ENCODE measurements at regions not wholly inside any gene's neighbourhood (a gene's known extent, or its start where the extent isn't known, plus 50 kb on each side); places are given as distances from the start of the nearest gene placed in this dataset.
A peak's percentile ranks its signal among the peaks of the same experiment; 100 is the strongest.

DNA sequence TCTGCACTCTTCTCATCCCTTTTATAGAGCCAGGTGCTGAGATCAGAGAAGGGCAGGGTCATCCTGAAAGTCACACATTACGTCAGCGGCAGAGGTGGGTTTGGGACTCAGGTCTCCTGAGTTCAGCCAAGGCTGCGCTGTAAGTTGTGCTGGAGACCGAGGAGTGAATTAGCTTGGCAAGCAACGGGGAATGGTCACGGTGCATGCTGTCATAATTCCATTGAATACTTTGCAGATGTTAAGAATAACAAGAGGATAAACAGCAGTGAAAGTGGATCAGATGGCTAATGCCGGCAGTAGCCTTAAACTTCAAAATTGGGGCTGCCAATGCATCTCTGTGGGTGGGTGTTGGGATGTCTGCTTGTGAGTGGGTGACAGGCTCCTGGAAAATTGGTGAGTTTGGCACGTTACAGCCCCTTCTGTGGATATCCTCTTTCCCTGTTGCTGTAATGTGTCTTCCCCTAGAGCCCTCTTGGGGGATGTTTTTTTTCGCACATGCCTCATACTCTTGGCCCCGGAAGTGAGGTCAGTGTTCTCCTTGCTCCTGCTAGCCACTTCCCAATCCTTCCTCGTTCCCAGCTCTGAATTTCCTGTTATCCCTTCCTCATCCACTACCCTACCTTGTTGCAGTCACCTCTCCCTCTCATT, 287.1 kb upstream of the SRRM4 start:
- no peak for DNase-seq (ENCODE audit: low read depth, low spot score)

- DNase-seq (ENCODE audit: low read depth, low spot score) = no peak
These were observed 276.7 kb upstream of the SRRM4 start for GRCh38 chr12:118704527-118705241.

- DNase-seq (ENCODE audit: low read depth, low spot score) = no peak
These were observed 274.9 kb upstream of the SRRM4 start for GRCh38 chr12:118706437-118706836.

GRCh38 chr12:118709946-118710345, 271.4 kb upstream of the SRRM4 start:
- no peak for DNase-seq (ENCODE audit: low read depth, low spot score)

GRCh38 chr12:118711185-118711584, 270.2 kb upstream of the SRRM4 start:
- no peak for DNase-seq (ENCODE audit: low read depth, low spot score)

- peak; percentile 1 for DNase-seq (ENCODE audit: low read depth, low spot score)
These were observed 267.3 kb upstream of the SRRM4 start for GRCh38 chr12:118714051-118714460.

- DNase-seq (ENCODE audit: low read depth, low spot score) = no peak
These were observed 266.8 kb upstream of the SRRM4 start for GRCh38 chr12:118714500-118714899.

GRCh38 chr12:118715647-118716046, 265.7 kb upstream of the SRRM4 start:
- DNase-seq (ENCODE audit: low read depth, low spot score) = no peak

DNA sequence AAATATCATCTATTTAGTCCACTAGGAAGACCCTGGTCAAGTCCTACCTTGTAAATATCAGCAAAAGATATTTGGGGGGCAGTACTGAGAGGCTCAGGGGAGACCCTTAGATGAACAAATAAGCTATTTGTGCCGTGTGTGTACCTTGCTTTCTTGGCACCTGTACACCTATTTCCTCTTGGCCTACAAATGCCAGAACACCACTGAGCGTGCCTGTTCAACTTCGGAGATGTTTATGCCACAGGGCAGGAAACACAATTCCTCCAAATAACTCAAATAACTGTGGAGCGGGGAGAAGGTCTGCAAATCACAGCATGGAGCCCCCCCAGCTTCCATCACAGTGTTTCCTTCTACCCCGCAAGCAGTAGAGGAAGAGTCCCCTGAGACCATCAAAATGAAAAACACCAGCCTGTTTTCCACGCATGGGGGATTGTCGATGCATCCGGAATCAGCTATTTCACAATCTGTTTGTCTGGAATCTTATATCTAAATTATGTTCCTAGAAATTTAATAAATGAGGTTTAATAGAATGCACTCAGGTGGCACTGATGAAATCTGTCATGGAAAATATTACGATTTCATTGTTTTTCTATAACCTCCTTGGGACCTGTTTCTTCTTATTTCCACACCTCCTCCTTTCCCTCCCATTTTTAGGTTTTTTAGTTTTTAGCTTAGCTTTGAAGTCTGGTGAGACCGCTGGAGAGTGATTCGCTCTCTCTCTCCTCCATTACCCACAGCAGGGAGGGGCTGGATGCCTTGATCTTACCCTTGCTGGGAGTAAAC, 254.0 kb upstream of the SRRM4 start:
- DNase-seq (ENCODE audit: low read depth, low spot score) = no peak

GRCh38 chr12:118727979-118728366, 253.4 kb upstream of the SRRM4 start:
- DNase-seq (ENCODE audit: low read depth, low spot score) = no peak

GRCh38 chr12:118734266-118734665, 247.1 kb upstream of the SRRM4 start:
- DNase-seq (ENCODE audit: low read depth, low spot score) = no peak

GRCh38 chr12:118737985-118738540, 243.3 kb upstream of the SRRM4 start:
- DNase-seq (ENCODE audit: low read depth, low spot score) = no peak

GRCh38 chr12:118741194-118741593, 240.1 kb upstream of the SRRM4 start:
- no peak for DNase-seq (ENCODE audit: low read depth, low spot score)

DNA sequence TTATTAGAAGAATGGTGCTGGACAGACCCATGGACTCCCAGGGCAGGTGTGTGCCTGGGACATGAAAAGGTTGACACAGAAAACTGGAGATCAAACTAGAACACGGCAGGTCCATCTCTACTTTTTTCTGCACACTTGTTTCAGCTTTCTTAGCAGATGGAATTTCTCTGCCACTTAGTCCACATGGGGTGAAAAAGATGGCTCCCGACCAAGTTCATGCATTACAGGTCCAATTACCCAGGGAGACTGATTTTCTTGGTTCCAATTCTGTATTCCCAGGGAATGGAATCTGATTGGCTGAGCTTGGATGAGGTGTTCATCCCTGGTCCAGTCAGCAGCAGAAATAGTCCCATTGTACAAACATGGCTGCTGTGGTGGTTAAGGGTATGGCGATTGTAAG, 238.9 kb upstream of the SRRM4 start:
- DNase-seq (ENCODE audit: low read depth, low spot score) = no peak

GRCh38 chr12:118743896-118744700, 237.2 kb upstream of the SRRM4 start:
- no peak for DNase-seq (ENCODE audit: low read depth, low spot score)

- DNase-seq (ENCODE audit: low read depth, low spot score) = no peak
These were observed 235.2 kb upstream of the SRRM4 start for GRCh38 chr12:118746176-118746575.

DNA sequence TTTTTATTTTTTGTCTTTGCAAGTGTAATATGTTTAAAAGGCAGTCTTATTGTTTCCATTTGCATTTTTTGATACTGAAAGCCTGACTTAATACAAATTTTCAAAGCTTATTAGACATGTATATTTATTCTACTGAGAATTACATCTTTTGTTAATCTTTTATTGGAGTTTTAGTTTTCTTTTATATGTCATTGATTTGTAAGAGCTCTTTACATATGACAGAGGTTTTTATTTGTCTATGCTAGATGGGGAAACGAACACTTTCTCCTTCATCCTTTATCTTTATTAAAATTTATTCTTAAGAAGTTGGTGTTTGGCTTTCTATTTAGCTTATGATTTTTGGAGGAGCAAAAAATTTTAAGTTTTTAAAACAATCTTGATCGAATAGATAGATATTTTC, 234.4 kb upstream of the SRRM4 start:
- no peak for DNase-seq (ENCODE audit: low read depth, low spot score)

DNA sequence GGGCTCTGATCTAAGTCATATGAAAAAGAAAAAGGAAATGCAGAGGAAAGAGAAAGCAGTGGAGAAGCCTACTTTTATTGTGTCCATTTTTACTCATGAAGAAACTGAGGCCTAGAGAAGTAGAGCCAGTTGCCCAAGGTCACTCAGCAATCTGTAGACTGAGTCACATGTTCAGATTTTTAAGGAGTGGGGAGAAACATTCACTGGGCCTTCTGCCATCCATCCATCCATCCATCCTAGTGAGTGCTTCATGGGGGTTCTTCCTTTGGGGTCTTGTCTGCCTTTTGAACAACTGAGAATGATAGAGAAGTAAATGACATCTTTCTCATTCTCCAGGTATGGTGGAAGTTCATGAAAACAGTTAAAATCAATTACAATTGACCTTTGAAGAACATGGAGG, 233.6 kb upstream of the SRRM4 start:
- no peak for DNase-seq (ENCODE audit: low read depth, low spot score)

GRCh38 chr12:118748478-118749380, 232.6 kb upstream of the SRRM4 start:
- no peak for DNase-seq (ENCODE audit: low read depth, low spot score)

DNA sequence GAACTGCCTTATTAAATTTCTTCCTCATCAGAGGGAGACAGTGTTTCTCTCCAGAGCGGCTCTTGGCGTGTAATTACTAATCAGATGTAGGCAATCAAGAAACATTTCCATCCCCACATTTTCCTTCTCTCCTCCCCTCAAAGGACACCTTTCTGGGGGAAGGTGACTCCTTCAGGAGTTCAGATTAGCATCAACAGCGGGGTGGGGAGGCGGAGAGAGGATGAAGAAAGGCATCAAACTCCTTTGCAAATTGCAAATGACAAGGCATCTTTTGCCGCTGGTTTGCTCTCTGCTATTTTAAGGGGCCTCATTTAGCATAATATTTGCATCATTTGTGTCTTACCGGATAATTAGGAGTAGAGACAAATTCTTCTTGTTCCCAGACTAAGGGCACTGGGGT, 231.7 kb upstream of the SRRM4 start:
- DNase-seq (ENCODE audit: low read depth, low spot score) = no peak

- no peak for DNase-seq (ENCODE audit: low read depth, low spot score)
These were observed 230.7 kb upstream of the SRRM4 start for GRCh38 chr12:118750666-118751065.
